ENCODE measurements at regions not wholly inside any gene's neighbourhood (a gene's known extent, or its start where the extent isn't known, plus 50 kb on each side); places are given as distances from the start of the nearest gene placed in this dataset.

DNA sequence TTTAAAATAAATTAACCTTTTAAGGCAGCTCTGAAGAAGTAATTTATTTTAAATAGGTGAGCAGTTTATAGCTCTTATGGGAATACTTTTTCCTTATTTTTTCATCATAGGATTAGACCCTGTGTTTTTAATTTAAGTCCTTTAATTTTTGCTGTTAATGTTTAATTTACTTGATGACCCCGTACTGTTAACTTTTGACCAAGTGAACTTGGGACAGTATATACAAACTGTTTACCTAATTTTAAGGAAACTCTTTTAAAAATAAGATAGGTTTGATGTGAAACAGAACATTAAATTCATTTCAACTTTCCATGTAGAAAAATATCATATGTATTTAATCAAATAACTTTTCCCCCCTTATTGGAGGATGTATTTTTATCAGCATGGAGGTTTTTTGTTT lies 74.4 kb downstream of the KCNRG start:
- TF ChIP-seq POLR2AphosphoS5 (IDR thresholded peaks at IDR 0.05) (no peak), CTCF (IDR thresholded peaks at IDR 0.05) (no peak)

All from prostate gland (tissue), 2 donors.